ENCODE measurements at regions not wholly inside any gene's neighbourhood (a gene's known extent, or its start where the extent isn't known, plus 50 kb on each side); places are given as distances from the start of the nearest gene placed in this dataset.

DNA sequence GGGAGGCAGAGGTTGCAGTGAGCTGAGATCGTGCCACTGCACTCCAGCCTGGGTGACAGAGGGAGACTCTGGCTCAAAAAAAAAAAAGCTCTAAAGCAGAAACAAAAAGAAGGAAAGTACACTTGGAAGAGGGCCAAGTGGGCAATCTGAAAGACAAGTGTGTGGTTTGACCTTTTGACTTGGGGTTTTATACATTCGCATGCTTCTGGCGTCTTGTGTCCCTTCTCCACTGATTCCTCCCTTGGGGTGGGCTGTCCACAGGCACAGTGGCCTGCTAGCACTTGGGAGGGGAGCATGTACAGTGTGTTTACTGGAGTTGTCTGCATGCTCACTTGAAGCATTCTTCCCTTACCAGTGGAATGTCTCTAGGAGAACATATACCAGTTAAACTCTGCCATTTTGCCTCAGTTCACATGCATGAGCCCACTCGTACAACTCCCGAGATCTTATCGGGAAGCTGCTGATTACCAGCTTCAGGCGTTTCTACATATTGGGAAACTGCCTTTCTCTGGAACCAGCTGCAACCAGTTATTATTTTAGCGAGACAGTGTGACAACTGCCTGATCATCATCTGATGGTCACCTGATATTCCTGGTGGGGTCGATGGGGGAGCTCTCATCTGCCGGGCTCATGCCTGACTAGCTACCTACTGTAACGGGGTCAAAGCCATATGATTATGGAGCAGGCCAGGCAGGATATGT lies 113.5 kb upstream of the ZNF678 start:
- no peak for DNase-seq

GRCh38 chr1:227449051-227449450 lies 114.3 kb upstream of the ZNF678 start:
- DNase-seq: no peak

DNA sequence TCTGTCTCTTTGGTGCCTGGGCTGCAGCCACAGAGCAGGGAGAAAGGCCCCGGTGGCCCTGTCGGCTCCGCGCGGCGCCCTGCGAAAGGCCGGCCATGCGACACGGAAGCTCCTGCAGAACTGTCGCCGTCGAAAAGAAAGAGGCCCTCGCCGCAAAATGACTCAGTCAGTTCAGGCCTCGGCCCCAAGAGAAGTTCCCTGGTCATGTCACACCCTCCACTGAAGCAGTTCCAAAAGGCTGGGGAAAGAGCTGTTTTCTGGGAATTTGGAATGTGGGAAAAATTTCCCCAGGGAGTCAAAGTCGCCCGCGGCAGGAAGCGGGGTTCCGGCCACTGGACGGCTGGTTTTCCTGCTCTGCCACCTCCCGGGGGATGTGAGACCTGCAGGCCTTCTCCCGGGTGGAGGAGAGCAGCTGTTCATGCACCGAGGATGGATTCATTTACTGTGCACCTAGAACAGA lies 115.8 kb upstream of the ZNF678 start:
- DNase-seq: no peak

- no peak for DNase-seq
These were observed 117.6 kb upstream of the ZNF678 start for GRCh38 chr1:227445746-227446145.

GRCh38 chr1:227445092-227445674 lies 118.2 kb upstream of the ZNF678 start:
- no peak for DNase-seq

- DNase-seq: no peak
These were observed 121.9 kb upstream of the CDC42BPA start for GRCh38 chr1:227440182-227440581.

DNA sequence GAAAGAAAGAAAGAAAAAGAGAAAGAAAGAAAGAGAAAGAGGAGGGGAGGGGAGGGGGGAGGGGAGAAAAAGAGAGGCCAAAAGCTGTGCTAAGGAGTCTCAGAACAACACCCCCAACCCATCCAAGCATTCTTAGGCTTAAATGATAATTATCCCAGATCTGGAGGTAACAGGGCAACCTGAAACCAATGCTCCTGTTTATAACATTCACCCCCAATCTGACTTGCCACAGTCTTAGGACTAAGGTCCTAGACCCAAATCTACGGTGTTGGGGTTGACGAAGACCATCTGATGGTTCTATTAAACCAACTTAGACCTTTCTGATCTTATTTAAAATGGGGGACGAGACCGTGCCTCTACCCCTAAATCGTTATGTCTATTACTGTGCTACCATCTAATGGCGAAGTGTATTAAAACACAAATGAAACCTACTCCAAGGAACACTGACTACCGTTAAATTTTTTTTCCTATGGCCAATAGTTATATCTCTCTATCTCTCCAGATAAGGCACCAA lies 119.3 kb upstream of the CDC42BPA start:
- DNase-seq: peak; percentile 74

DNA sequence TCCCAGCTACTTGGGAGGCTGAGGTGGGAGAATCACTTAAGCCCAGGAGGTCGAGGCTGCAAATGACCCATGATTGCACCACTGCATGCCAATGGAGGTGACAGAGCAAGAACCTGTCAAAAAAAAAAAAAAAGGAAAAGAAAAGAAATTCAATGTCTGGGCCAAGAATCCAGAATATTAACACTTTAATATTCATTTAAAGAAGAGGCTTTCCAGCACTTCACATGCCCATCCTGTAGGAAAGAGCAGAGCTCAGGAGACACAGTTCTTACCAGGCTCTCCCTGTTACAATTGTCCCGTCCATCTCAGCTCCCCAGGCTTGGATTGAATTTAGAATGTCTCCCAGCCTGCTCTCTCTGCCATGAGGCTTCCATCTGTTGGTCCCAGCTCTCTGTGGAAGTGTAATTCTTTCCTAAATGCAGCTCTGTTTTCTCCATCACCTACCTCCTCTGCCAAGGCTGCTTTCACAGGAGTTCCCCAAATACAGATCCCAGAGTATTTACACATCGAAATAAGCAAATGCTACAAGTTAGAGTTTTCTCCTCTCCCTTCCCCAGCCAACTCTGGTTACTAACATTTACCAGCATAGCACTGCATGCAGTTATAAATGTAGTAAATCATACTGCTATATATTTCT lies 116.6 kb upstream of the CDC42BPA start:
- DNase-seq: no peak

GRCh38 chr1:227433663-227434341 lies 115.5 kb upstream of the CDC42BPA start:
- DNase-seq: no peak

DNA sequence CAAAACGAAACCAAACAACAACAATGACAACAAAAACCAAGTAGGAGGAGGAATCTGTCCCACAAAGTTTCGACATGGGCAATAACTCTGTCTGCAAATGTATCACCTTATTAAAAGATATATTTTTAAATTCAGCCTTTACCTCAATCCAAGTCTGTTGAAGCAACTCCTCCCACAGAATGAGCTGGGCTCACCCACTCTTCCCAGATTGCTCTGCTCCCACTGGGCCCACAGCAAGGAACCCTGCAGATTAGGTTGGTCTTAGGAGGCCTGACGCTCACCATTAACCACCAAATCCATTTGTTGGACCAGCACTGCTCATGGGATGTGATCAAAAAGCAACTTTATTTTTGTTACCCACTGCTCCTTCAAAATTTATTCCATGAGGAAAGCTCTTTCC lies 114.7 kb upstream of the CDC42BPA start:
- DNase-seq: no peak

DNA sequence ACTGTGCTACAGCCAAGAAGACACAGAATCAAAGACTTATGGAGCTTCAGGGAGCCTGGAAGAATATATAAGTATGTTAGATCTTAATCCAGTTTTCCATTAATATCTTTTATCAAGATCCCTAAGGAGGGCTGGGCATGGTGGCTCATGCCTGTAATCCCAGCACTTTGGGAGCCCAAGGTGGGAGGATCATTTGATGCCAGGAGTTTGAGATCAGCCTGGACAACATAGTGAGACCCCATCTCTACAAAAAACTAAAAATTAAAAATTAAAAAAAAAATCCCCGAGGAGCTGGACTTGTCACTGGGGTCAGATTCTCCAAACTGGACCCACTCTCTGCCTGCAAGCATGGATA lies 113.9 kb upstream of the CDC42BPA start:
- DNase-seq: no peak

- DNase-seq: no peak
These were observed 111.4 kb upstream of the CDC42BPA start for GRCh38 chr1:227429447-227430359.

DNA sequence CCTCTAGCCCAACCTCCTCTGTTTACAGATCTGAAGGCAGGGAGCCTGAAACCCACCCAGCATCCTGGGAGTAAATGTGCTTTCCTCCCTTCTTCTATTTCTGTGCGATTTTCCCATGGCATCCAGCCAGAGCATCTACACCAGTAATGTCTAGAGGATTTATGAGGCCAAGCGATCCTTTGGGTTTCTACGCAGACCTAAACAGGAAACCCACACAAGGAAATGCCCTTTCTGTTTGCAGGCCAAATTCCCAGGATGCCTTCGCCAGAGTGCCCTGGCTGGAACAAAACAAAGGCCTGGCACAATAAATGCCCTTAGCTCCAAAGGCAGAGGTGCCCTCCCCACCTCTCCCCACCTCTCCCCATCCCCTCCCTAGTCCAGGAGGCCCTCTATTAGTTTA lies 110.5 kb upstream of the CDC42BPA start:
- peak; percentile 53 for DNase-seq

- no peak for DNase-seq
These were observed 109.1 kb upstream of the CDC42BPA start for GRCh38 chr1:227427411-227427810.

DNA sequence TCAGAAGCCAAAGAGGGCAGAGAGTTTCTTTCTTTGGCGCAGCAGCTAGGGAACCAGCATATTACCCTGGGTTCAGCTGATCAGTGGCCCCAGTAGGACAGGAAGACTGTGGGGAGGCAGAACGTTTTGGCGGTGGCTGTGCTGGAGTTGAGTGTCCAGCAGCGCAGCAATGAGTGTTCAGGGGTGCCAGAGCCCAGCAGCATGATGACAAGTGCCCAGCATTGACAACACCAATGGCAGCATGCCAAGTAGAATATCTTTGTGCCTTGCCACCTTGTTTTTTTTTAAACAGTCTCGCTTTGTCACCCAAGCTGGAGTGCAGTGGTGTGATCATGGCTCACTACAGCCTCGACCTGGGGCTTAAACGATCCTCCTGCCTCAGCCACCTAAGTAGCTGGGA lies 106.7 kb upstream of the CDC42BPA start:
- no peak for DNase-seq

GRCh38 chr1:227424159-227424680 lies 105.9 kb upstream of the CDC42BPA start:
- no peak for DNase-seq

GRCh38 chr1:227422581-227422980 lies 104.3 kb upstream of the CDC42BPA start:
- no peak for DNase-seq

DNA sequence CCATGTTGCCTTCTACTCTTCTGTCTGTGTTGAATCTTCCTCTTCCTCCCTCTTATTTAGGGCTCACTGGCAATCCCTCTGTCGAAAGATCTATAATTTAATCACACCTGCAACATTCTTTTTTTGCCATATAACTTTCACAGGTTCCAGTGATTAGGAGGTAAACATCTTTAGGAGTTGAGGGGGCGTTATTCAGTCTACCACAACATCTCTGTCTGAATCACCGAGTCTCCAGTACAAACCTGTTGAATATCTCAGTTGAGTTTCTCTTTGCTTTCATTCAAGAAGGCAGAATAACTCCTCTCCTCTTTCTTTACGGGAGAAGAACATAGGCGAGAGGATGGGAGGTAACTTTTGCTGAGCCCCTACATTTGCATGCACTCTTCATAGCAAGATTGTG lies 101.9 kb upstream of the CDC42BPA start:
- DNase-seq: no peak

DNA sequence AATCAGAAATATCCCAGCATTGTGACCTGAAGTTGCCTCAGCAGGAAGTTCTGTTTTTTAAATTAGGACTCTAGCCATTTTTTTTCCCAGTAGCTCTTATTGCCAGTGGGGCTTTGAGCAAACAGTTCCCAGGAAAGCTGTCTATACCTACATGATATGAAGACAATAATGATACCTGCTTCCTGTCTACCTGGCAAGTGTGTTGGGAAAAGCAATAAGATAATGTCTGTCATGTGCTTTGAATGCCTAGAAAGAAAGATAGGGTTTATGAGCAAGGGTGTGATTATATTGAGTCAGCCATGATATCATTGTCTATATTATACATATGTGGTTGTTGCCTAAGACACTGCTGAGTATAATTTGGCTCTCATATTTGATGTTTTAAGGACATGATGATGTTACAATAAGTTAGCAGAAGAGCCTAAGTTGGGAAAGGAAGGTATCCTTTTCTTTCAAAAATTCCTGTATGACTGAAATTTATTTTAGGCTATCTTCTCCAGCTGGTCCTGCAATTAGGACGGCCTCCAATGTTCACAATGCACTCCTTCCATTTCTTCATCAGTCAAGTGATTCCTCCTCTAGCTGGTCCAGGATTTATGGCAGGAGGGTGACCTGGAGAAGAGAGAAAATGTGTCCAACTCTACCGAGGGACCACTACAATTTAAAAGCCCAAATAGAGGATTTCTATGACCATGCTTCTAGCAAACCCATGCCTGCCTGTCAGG lies 99.6 kb upstream of the CDC42BPA start:
- DNase-seq: no peak

- DNase-seq: no peak
These were observed 98.0 kb upstream of the CDC42BPA start for GRCh38 chr1:227416156-227416830.

Data from tongue (tissue), 1 donor.